A673 (cell line): ENCODE measurements at regions not wholly inside any gene's neighbourhood (a gene's known extent, or its start where the extent isn't known, plus 50 kb on each side); places are given as distances from the start of the nearest gene placed in this dataset.

Experiments used
- BruUV-seq: library from RNA; stranded (reverse); fragments of 400-500 nt; replicated peaks from 2 replicates; lab custom pipeline; 2021; lab: Mats Ljungman, UMichigan
- CTCF ChIA-PET: fragments of 300-600 bp; sonication (Branson Sonifier 250); formaldehyde crosslinking; loops from one replicate; lab custom pipeline; 2022; ENCODE audit warnings: antibody characterized with exemption; lab: Charles Lee
- POLR2A ChIA-PET: fragments of 300-600 bp; sonication (Branson Sonifier 250); formaldehyde crosslinking; loops from one replicate; lab custom pipeline; 2022; ENCODE audit warnings: antibody characterized with exemption; ENCODE audit not compliant: low non-redundant PET; lab: Charles Lee
- DNase-seq: peaks from one replicate; pipeline ENCODE4 v3.0.0-alpha.2; 2015; ENCODE audit warnings: low spot score
- H3K27ac ChIP-seq: fragments of 200-600 bp; sonication (generic); 2 replicates; pipeline ENCODE4 v1.5.1; 2016; ENCODE audit warnings: mixed run types, low read depth, mild to moderate bottlenecking, mixed read lengths, antibody characterized with exemption, low read length; ENCODE audit not compliant: poor library complexity, severe bottlenecking
- H3K27me3 ChIP-seq: fragments of 200-600 bp; sonication (generic); replicated peaks from 2 replicates; pipeline ENCODE4 v1.6.1; 2017; ENCODE audit warnings: mixed run types, low read depth, mild to moderate bottlenecking, mixed read lengths, antibody characterized with exemption, low read length; ENCODE audit not compliant: insufficient read depth, poor library complexity
- H3K36me3 ChIP-seq: fragments of 200-600 bp; sonication (generic); 2 replicates; pipeline ENCODE4 v1.6.1; 2016; ENCODE audit warnings: mixed run types, mild to moderate bottlenecking, mixed read lengths, antibody characterized with exemption, low read length; ENCODE audit not compliant: insufficient read depth, poor library complexity, severe bottlenecking
- H3K4me1 ChIP-seq: fragments of 200-600 bp; sonication (generic); 2 replicates; pipeline ENCODE4 v1.6.1; 2017; ENCODE audit warnings: mixed run types, mild to moderate bottlenecking, mixed read lengths, antibody characterized with exemption, low read length; ENCODE audit not compliant: insufficient read depth, poor library complexity, severe bottlenecking
- H3K4me3 ChIP-seq: fragments of 200-600 bp; sonication (generic); 2 replicates; pipeline ENCODE4 v1.5.1; 2016; ENCODE audit warnings: low read depth, mixed run types, mild to moderate bottlenecking, mixed read lengths, low read length; ENCODE audit not compliant: poor library complexity, severe bottlenecking
- H3K9me3 ChIP-seq: fragments of 200-600 bp; sonication (generic); 2 replicates; pipeline ENCODE4 v1.6.1; 2016; ENCODE audit warnings: mixed run types, low read depth, mild to moderate bottlenecking, mixed read lengths, antibody characterized with exemption, low read length; ENCODE audit not compliant: poor library complexity, severe bottlenecking
- CTCF ChIP-seq: fragments of 300-800, 200-600 bp; sonication (generic); conservative IDR thresholded peaks from 2 replicates; pipeline ENCODE4 v1.5.1; 2017; ENCODE audit warnings: low read depth, mild to moderate bottlenecking, antibody characterized with exemption, low read length, moderate library complexity, mixed read lengths
- EZH2 ChIP-seq: fragments of 200-600 bp; sonication (generic); IDR thresholded peaks from 2 replicates; pipeline ENCODE4 v1.6.1; 2017; ENCODE audit warnings: borderline replicate concordance, low read depth, mild to moderate bottlenecking, mixed read lengths, antibody characterized with exemption, low read length; ENCODE audit not compliant: poor library complexity, severe bottlenecking
- intact Hi-C: fragments of 100-400 bp; cut with micrococcal nuclease; formaldehyde crosslinking; loops from one replicate; pipeline ENCODE4 v1.10.0; 2022; ENCODE audit not compliant: unreplicated experiment

- no peaks in the 10 kb centered on the region for H3K27me3 ChIP-seq
- no peak overlapping the region for H3K27ac ChIP-seq
- no peak overlapping the region for H3K4me3 ChIP-seq
- intact Hi-C loops, result no loop called here
- BruUV-seq, result no TSS peak
- POLR2A ChIA-PET, result interaction anchor here (1.1 kb wide), 1 partner anchor 9 kb away, joined by 3 read pairs; no protein-coding TSS in a partner anchor
- TF ChIP-seq EZH2, result no peak
- no peak for TF ChIP-seq CTCF
- DNase-seq, result no peak
- CTCF ChIA-PET, result no interaction called here
- peaks cover 14% of the 10 kb centered on the region for H3K4me1 ChIP-seq
- H3K36me3 ChIP-seq, result no peaks in the 10 kb centered on the region
- no peaks in the 10 kb centered on the region for H3K9me3 ChIP-seq
Observed at GRCh38 chr4:124529131-124529530, 183.4 kb downstream of the ANKRD50 start.

- ChIA-PET CTCF (no interaction called here), POLR2A (no interaction called here)
- H3K4me1 ChIP-seq, result peaks cover 25% of the 10 kb centered on the region
- no peak overlapping the region for H3K4me3 ChIP-seq
- H3K9me3 ChIP-seq, result no peaks in the 10 kb centered on the region
- BruUV-seq, result no TSS peak
- no peak for DNase-seq
- TF ChIP-seq EZH2 (no peak), CTCF (no peak)
- H3K27ac ChIP-seq, result no peak overlapping the region
- no peaks in the 10 kb centered on the region for H3K36me3 ChIP-seq
- H3K27me3 ChIP-seq, result no peaks in the 10 kb centered on the region
- intact Hi-C loops, result no loop called here
Observed at GRCh38 chr4:124530464-124531077, 182.0 kb downstream of the ANKRD50 start.

GRCh38 chr4:124534131-124534530 is 178.4 kb downstream of the ANKRD50 start:
- Histone ChIP-seq H3K9me3 (no peaks in the 10 kb centered on the region), H3K27me3 (no peaks in the 10 kb centered on the region), H3K27ac (no peak overlapping the region), H3K36me3 (no peaks in the 10 kb centered on the region), H3K4me3 (no peak overlapping the region), H3K4me1 (peaks cover 29% of the 10 kb centered on the region)
- intact Hi-C loops, result no loop called here
- CTCF ChIA-PET, result no interaction called here
- POLR2A ChIA-PET, result no interaction called here
- TF ChIP-seq CTCF (no peak), EZH2 (no peak)
- no peak for DNase-seq
- BruUV-seq, result no TSS peak
